ENCODE measurements at regions not wholly inside any gene's neighbourhood (a gene's known extent, or its start where the extent isn't known, plus 50 kb on each side); places are given as distances from the start of the nearest gene placed in this dataset.
A peak's percentile ranks its signal among the peaks of the same experiment; 100 is the strongest.

- DNase-seq (ENCODE audit: low spot score), result no peak
Measured at GRCh38 chr2:224325941-224326340, 76.0 kb downstream of the FAM124B start.

DNA sequence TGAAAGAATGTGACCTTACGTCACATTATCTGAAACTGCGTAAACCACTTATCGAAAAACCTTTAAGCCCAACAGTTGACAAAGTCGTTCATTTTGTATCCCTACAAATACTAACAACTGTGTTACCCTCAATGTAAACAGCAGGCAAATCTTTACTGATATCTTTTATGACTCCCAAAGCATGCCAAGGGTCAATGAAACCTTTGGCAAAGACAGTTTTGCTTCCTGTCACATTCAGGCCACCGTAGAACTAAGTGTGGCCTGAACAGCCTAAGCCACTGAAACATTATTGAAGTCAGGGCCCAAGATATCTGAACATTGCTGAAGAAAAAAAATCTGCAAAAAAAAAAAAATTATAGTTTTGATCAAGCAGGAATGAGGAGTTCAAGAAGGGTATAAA lies 77.3 kb downstream of the FAM124B start:
- DNase-seq (ENCODE audit: low spot score), result no peak

DNA sequence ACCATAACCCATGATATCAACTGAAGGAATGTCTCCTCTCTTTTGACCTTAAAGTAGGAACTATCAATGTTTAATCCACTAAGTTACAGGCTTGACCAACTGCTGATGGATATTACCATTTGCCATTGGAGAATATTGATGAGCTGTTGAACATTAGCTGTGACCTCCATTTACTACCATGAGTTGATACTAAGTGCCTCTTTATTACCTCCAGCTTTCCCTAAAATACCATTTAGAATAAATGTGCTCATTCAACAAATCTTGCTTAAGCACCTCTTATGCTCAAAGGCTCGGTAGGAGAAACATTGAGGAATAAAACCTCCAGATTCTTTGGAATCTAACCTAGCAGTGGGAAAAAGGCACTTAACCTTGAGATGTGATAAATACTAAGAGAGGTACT lies 81.2 kb downstream of the FAM124B start:
- DNase-seq (ENCODE audit: low spot score), result no peak

- DNase-seq (ENCODE audit: low spot score), result no peak
Measured at GRCh38 chr2:224319750-224320149, 82.2 kb downstream of the FAM124B start.

DNA sequence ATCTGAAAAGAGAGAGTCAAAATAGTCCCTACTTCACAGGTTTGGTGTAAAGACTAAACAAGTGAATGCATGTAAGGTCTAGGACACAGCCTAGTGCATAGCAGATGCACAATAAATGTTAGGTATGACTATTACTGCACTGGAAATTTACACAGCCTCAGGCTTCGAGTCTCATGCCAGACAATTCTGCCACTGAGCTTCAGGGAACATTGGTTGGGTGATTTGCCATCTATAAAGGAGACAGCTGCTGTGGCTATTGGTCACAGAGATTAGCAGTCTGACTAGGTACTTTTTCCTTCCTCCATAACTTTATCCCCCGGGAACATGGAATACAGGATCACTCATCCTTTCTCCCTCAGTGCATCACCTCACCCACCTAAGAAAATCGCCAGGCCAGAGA lies 89.2 kb downstream of the FAM124B start:
- no peak for DNase-seq (ENCODE audit: low spot score)

GRCh38 chr2:224310943-224311625 lies 90.8 kb downstream of the FAM124B start:
- peak; percentile 65 for DNase-seq (ENCODE audit: low spot score)

- DNase-seq (ENCODE audit: low spot score), result peak; percentile 23
Measured at GRCh38 chr2:224309176-224309575, 92.7 kb downstream of the FAM124B start.

DNA sequence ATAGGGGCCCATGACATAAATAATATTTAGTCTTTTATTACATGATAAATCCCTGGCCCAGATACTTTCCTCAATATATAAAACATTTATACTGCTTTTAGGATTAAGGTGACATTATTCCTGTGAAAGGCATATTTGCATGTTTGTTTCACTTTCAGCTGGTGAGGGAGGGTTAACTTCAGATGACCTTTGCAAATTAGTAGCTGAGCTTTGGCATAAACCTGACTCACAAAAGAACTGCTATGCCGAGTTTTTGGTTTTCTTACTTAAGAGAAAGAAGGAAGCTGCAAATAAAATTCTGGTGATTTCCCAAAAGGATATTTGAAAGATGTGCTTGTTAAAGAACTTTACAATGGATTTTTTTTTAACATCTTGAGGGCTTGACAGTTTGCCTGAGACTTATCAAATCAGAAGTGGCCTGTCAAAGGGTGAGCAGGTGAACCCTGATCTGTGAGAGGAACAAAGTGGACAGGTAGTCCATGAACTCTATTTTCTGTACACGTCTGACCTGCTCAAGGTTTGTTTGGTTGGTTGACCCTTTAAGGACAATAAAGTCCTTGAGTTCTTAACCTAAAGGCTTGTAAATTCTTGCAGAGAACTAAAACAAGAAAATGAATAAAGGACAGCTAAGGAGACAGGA lies 93.5 kb downstream of the FAM124B start:
- no peak for DNase-seq (ENCODE audit: low spot score)

DNA sequence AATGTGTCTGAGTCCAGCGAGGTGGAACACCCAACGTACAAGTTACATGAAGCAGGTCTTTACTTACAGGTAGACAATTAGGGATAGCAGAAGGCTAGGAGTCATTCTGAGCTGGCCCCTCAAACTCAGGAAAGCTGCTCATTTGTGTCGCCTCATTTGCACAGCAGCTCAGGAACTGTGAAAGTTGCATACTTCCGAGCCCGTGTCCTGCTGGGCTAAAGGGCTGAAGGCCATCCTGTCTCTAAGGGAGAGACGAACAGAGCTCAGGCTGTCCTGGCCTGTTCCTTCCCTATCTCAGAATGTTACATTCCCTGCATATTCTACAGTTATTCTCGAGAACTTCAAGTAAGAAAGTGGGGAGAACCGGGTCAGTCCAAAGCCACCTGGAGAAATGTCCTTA lies 99.0 kb downstream of the FAM124B start:
- no peak for DNase-seq (ENCODE audit: low spot score)

- no peak for DNase-seq (ENCODE audit: low spot score)
Measured at GRCh38 chr2:224293976-224294375, 107.9 kb downstream of the FAM124B start.

DNA sequence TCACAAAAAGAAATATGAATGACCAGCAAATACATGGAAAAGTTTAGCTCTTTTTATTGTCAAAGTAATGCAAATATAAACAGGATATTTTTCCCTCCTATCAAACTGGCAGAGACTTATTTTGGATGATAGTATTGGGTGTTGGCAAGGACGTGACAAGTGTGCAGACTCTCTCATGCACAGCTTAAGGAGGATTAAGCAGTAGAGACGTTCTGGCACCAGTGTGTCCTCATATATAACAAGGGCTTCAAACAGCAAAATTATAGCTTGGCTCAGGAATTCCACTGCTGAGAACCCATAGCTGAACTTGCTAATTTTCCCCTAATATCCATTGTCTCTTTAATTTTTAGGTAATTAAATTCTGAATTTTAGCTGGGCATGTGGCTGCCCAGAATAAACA lies 114.4 kb downstream of the FAM124B start:
- DNase-seq (ENCODE audit: low spot score), result no peak

DNA sequence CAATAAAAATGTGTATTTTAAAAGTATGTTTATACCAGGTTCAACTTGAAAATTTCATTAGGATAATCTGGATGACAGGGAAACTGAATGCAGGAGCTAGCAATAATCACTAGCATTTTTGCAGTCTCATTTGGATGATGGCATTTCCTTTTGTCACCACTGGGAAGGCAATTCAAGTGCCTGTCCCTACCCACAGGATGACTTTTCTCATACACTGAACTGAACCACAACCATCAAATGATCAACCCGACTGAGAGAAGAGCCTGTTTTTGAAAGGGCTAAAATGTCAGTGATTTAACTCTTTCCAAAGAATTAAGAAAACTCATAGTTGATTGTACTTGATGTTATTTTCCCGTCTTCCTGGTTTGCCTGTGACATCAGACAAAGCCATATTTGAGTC lies 115.0 kb downstream of the FAM124B start:
- DNase-seq (ENCODE audit: low spot score), result peak; percentile 23

DNA sequence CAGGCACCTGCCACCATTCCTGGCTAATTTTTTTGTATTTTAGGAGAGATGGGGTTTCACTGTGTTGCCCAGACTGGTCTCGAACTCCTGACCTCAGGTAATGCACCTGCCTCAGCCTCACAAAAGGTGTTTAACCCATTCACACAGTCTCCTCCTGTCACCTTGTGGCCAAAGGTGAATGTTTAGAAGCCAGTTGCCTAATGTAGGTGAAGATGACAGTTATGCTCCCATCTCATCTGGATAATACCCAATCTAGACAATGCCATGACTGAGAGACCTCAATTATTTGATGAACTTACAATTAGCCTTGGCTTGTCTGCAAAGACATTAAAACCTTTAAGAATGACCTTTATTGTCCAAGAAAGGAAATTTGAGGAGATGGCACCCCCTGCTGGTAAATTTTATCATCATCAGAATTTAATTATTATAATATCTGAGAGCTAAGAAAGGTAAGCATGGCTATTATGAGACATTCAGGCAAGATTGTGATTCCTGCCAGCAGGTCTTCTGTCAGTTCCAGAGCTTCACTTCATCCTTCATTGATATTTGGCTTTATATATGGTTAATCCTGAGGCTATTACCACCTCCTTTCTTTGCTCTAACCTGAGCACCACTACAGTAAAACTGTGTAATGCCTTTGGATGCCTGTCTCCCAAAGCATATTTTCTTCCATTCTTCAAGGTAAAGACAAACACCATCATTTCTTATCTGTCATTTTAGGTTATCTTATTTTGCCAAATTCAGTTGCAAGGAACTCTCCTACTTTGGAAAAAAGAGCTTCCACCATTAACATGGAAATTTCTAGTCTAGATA lies 117.6 kb downstream of the FAM124B start:
- peak; percentile 40 for DNase-seq (ENCODE audit: low spot score)

- no peak for DNase-seq (ENCODE audit: low spot score)
Measured at GRCh38 chr2:224283466-224283965, 118.4 kb downstream of the FAM124B start.

DNA sequence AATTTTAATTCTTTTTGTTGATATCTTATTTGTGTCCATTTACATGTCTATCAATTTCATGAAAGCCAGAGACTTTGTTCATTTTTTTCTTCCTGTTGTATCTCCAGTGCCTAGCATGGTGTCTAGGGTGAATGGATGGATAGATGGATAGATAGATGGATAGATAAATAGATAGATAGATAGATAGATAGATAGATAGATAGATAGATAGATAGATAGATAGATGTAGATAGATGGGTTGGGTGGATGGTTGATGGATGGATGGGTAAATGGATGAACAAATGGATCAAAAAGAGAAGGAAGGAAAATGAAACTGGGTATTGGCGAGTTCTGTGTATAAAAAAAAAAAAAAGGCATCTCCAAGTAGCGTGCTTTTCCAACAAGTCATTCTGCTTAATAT lies 120.5 kb downstream of the FAM124B start:
- no peak for DNase-seq (ENCODE audit: low spot score)

- DNase-seq (ENCODE audit: low spot score), result no peak
Measured at GRCh38 chr2:224278531-224278930, 123.4 kb downstream of the FAM124B start.

- DNase-seq (ENCODE audit: low spot score), result no peak
Measured at GRCh38 chr2:224276251-224276650, 125.7 kb downstream of the FAM124B start.

GRCh38 chr2:224272237-224272910 lies 129.5 kb downstream of the FAM124B start:
- DNase-seq (ENCODE audit: low spot score), result no peak

- no peak for DNase-seq (ENCODE audit: low spot score)
Measured at GRCh38 chr2:224271617-224272236, 130.2 kb downstream of the FAM124B start.

DNA sequence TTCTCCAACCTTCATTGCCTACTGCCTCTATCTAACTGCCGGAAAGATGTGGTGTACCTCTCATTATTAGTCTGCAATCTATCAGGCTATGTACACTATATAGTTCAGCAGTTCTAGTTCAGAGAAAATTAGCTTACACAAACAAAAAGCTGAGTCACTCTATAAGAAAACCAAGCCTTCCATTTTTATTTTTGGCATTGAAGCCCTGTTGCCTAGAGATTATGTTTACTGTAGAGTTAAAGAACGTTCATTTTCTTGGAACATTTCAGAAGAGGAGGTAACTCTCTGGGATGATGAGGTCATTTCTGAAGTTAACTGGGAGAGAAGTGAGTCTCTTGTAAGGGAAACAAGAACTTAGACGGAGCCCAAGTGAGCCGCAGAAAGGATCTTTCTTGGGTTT lies 133.5 kb downstream of the FAM124B start:
- peak; percentile 94 for DNase-seq (ENCODE audit: low spot score)

GRCh38 chr2:224264259-224264658 lies 137.6 kb downstream of the FAM124B start:
- DNase-seq (ENCODE audit: low spot score), result no peak

GRCh38 chr2:224263571-224264043 lies 138.3 kb downstream of the FAM124B start:
- DNase-seq (ENCODE audit: low spot score), result no peak
